K562 (cell line): ENCODE measurements at regions not wholly inside any gene's neighbourhood (a gene's known extent, or its start where the extent isn't known, plus 50 kb on each side); places are given as distances from the start of the nearest gene placed in this dataset.
A peak's percentile ranks its signal among the peaks of the same experiment; 100 is the strongest.

ENCODE experiments used
- GABPB1 ChIP-seq: sonication (generic); formaldehyde crosslinking; IDR thresholded peaks from 2 replicates; pipeline ENCODE4 v1.8.0; 2022; ENCODE audit warnings: mild to moderate bottlenecking, missing genetic modification reagents
- KAT2B ChIP-seq: IDR thresholded peaks from one replicate; pipeline ENCODE4 v1.6.1; 2012; ENCODE audit warnings: low read depth, mild to moderate bottlenecking, control low read depth, inconsistent platforms, low read length, moderate library complexity
- MAFG ChIP-seq: fragments of 450-650 bp; conservative IDR thresholded peaks from 2 replicates; pipeline ENCODE4 v1.6.1; 2016; ENCODE audit warnings: missing genetic modification characterization, missing compliant biosample characterization
- MCM5 ChIP-seq: fragments of 450-650 bp; IDR thresholded peaks from 2 replicates; pipeline ENCODE4 v1.6.1; 2016; ENCODE audit warnings: low read depth
- MCM7 ChIP-seq, 2 experiments: fragments of 450-650 bp; IDR thresholded peaks; 2 replicates each; pipeline ENCODE4 v1.6.1; 2016 to 2018
- MTA2 ChIP-seq: fragments of 450-650 bp; IDR thresholded peaks from 2 replicates; pipeline ENCODE4 v1.6.1; 2016; ENCODE audit warnings: low read depth
- NFRKB ChIP-seq: fragments of 450-650 bp; IDR thresholded peaks from 2 replicates; pipeline ENCODE4 v1.6.1; 2016; ENCODE audit warnings: low read depth
- NR2C1 ChIP-seq, 2 experiments: fragments of 450-650 bp; IDR thresholded peaks; 2 replicates each; pipeline ENCODE4 v1.6.1; 2017; ENCODE audit warnings: mild to moderate bottlenecking in 2 of 2, antibody characterized with exemption in 1 of 2, inconsistent platforms in 1 of 2, missing compliant biosample characterization in 1 of 2, missing genetic modification characterization in 1 of 2
- TSC22D4 ChIP-seq: fragments of 450-650 bp; IDR thresholded peaks from 2 replicates; pipeline ENCODE4 v1.6.1; 2016; ENCODE audit warnings: missing genetic modification characterization, missing biosample characterization, control low read depth
- ZNF184 ChIP-seq: sonication (generic); formaldehyde crosslinking; IDR thresholded peaks from 2 replicates; pipeline ENCODE4 v1.5.0; 2020; ENCODE audit warnings: missing genetic modification reagents
- ZNF316 ChIP-seq: fragments of 450-650 bp; IDR thresholded peaks from 2 replicates; pipeline ENCODE4 v1.6.1; 2016
- ZNF766 ChIP-seq: fragments of 200-800 bp; sonication (Bioruptor generic); conservative IDR thresholded peaks from 2 replicates; pipeline ENCODE4 v1.6.1; 2016; ENCODE audit warnings: missing genetic modification characterization, missing compliant biosample characterization
- TF ChIP-seq, protein P1 (sequence below): fragments of 250-450 bp; sonication (Bioruptor Pico); IDR thresholded peaks from 2 replicates; pipeline ENCODE4 v1.8.0; 2022; ENCODE audit warnings: moderate library complexity, mild to moderate bottlenecking, inconsistent platforms
- TF ChIP-seq, protein P2 (sequence below): fragments of 450-650 bp; IDR thresholded peaks from 2 replicates; pipeline ENCODE4 v1.6.1; 2017; ENCODE audit warnings: antibody characterized with exemption

DNA sequence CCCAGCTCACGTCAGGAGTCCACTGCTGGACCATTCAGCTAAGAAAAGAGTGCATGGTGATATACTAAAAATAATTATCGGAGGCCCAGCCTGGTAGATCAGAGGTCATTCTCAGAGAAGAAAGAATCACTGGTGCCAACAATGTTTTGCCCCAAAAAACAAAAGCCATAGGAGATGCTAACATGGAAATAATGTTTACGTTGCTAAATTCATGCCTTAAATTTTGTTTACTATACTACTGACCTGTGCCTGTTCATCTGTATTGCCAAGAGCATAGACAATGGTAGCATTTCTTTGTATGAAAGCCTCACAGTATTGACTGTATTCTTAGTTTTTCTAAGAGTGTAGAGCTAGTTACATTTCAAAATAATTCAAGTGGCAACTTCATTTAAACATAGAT lies 138.1 kb upstream of the GPR149 start (continued):
- TF ChIP-seq MAFG (tag) (0 out of 2 replicates have a peak, but pooled peaks have one; percentile 8), MCM5 (no peak), ZNF766 (CRISPR knock-in tag) (no peak), NR2C1 (IDR thresholded peaks at IDR 0.05) (no peak), NR2C1 (tag; IDR thresholded peaks at IDR 0.05) (no peak), KAT2B (no peak), ZNF184 (CRISPR knock-in tag) (no peak), TSC22D4 (no peak), GABPB1 (CRISPR knock-in tag) (no peak), NFRKB (no peak), MTA2 (no peak), ZNF316 (peak; percentile 33; the same call in 1 of the 2 replicates), MCM7 (IDR thresholded peaks at IDR 0.05) (no peak)
- TF ChIP-seq, protein P1, sequence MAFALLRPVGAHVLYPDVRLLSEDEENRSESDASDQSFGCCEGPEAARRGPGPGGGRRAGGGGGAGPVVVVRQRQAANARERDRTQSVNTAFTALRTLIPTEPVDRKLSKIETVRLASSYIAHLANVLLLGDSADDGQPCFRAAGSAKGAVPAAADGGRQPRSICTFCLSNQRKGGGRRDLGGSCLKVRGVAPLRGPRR (CRISPR knock-in tag): no peak
- TF ChIP-seq, protein P2, sequence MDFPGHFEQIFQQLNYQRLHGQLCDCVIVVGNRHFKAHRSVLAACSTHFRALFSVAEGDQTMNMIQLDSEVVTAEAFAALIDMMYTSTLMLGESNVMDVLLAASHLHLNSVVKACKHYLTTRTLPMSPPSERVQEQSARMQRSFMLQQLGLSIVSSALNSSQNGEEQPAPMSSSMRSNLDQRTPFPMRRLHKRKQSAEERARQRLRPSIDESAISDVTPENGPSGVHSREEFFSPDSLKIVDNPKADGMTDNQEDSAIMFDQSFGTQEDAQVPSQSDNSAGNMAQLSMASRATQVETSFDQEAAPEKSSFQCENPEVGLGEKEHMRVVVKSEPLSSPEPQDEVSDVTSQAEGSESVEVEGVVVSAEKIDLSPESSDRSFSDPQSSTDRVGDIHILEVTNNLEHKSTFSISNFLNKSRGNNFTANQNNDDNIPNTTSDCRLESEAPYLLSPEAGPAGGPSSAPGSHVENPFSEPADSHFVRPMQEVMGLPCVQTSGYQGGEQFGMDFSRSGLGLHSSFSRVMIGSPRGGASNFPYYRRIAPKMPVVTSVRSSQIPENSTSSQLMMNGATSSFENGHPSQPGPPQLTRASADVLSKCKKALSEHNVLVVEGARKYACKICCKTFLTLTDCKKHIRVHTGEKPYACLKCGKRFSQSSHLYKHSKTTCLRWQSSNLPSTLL: no peak
